ENCODE measurements at regions not wholly inside any gene's neighbourhood (a gene's known extent, or its start where the extent isn't known, plus 50 kb on each side); places are given as distances from the start of the nearest gene placed in this dataset.

DNA sequence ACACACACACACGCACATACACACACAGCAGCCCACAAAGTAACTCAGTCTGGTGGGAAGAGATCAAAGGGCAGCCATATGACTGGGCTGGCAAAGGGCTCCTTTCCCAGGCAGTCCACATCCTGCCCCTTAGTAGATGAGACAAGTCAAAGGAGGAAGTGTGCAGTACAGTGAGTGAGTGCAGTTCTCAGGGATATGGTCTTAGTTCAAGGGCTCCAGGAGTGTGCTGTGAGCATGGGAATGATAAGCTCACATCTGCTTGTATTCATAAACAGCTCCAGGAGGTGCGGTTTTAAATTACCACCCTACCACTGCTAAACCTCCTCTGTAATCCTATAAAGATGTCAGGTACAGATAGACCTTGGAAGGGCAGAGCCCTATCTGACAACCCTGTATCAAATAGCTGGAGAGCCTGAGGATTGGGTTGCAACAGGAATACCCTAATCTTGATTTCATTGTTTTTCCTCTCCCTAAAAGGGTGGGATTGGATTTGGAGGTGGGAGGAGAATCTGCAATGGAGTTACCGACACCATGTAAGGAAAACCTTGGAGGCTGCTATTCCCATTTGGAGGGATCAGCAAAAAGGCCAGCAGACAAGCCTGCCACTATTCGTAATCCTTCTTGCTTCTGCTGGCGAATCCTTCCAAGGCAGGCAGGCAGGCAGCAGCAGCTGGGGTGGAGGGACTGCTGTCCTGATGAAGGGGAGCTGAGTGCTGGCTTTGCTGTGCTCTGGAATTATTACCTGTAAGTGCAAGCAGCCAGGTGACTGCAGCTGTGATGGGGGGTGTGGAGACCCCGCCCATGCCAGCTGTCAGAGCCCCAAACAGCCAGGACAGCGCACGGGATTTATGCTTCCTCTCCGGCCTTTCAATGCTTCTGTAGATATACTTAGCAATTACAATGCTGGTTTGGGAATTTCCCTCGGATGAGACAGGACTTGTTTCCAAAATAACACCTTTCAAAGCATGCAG lies 342.7 kb downstream of the PRL start:
- no peak for DNase-seq

- DNase-seq, result no peak
Observed at GRCh38 chr6:21955053-21955595, 341.7 kb downstream of the PRL start.

DNA sequence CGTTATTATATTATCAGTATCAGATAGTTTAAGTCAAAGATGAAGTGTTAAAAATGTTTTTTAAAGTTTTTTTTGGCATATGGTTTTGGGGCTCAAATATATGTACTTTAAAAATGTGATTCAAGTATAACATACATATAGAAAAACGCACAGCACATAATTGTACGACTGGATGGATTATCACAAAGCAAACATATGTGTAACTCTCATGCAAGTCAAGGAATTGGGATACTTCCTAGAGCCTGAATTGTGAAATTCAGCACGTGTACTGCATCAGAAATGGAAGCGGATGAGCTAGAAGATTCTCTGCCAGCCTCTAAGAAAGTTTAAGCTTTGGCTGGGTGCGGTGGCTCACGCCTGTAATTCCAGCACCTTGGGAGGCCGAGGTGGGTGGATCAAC lies 340.9 kb downstream of the PRL start:
- DNase-seq, result no peak

DNA sequence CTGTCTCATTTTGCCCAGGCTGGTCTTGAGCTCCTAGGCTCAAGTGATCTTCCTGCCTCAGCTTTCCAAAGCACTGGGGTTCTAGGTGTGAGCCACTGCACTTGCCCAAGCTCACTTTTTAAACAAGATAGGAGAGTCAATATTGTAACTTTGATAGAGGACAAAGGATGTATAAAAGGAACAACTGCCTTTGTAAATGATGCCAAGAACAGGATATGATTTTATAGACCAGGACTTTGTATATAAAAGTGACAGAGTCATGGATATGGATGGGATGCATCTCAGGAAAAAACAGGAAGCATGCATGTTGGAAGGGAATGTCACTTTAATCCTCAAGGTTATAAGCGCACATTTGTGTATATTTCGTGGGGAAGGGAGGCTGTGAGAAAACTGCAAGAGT lies 338.4 kb downstream of the PRL start:
- no peak for DNase-seq

GRCh38 chr6:21961226-21961625 lies 335.6 kb downstream of the PRL start:
- no peak for DNase-seq

DNA sequence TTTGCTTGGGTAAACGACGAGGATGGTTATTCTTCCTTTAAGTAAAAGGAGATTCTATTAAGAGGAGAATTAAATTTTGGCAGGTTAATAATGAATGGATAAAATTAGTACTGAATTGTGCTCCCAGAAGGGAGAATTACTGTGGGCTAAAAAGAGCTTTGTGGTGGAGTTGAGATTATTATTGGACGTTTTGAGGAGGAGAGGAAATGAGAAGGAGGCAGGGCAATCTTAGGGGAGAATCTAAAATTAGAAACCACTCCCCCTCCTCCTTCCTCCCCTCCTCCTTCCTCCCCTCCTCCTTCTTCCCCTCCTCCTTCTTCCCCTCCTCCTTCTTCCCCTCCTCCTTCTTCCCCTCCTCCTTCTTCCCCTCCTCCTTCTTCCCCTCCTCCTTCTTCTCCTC lies 331.8 kb downstream of the PRL start:
- DNase-seq, result no peak

DNA sequence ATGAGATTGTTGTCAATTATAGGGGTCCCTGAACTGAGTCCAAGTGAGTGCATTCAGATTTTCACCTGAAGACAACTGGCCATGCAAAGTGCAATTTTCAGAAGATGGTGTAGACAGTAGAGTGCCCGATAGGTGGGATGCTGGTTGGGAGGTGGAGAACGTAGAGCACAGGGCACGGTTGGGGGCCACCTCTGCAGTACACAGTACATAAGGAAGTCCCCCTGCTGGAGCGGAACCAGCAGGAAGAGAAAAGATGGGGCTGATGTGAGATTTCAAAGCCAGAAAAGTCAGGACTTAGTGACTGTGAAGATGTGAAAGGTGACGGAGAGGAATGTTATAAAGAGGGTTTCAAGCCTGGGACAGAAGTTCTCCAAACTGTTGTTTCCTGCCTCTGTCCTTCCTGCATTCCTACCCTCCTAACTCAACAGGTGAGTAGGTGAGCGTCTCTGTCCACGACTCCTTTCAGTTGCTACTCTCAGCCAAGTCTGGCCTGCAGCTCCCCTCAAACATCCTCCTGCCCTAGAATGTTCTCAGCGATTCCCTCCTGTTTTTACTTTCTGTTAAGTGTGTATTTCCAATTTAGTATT lies 330.8 kb downstream of the PRL start:
- no peak for DNase-seq

GRCh38 chr6:21967056-21967974 lies 329.5 kb downstream of the PRL start:
- DNase-seq, result no peak

DNA sequence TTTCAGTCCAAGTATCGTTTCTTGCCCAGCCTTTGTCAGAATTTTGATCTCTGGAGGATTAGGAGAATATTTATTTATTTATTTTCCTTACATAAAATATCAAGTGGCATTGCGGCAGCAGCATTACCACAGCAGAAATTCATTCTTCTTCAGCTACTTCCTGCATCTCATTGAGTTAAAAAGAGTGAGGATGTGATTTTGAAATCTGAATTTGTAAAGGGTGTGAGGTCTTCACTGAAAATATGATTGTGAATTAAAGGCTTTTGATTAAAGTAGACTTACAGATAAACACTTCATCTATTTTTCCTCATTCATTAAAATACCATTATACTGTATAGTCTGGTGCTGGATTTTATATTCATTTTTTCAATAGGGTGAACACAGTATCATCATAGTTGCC lies 328.4 kb downstream of the PRL start:
- no peak for DNase-seq

DNA sequence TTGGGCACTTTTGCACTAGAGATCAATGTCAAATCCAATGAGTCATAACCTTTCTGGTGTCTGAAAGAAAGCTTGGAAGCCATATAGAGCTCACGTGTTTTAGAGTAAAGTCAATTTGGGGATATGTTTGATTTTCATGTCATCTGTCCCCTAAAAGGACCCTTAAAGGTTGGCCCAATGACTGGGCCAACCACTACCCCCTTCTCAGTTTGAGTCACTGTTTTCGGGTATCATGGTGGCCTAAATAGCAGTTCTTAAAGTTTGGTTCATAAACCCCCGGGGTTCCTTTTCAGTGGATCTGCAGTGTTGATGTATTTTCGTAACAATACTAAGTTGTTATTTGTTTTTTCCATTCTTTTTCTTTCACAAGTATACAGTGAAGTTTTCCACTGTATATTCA lies 327.6 kb downstream of the PRL start:
- DNase-seq, result no peak

GRCh38 chr6:21970569-21971300 lies 326.1 kb downstream of the PRL start:
- no peak for DNase-seq

- DNase-seq, result no peak
Observed at GRCh38 chr6:21971541-21971940, 325.3 kb downstream of the PRL start.

DNA sequence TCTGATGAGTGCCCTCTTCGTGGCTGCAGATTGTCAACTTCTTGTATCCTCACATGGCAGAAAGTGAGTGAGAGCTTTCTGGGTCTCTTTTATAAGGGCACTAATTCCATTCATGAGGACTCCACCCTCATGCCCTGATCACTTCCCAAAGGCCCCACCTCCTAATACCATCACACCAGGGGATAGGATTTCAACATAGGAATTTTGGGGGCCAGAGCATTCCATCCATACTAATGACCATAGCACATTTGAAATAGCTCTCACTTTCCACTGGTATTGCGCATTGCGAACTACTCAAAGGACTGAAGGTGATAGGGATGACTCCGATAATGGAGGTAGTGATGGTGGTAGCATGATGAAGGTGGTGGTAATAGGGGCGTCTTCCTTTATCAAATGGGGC lies 324.3 kb downstream of the PRL start:
- DNase-seq, result no peak

DNA sequence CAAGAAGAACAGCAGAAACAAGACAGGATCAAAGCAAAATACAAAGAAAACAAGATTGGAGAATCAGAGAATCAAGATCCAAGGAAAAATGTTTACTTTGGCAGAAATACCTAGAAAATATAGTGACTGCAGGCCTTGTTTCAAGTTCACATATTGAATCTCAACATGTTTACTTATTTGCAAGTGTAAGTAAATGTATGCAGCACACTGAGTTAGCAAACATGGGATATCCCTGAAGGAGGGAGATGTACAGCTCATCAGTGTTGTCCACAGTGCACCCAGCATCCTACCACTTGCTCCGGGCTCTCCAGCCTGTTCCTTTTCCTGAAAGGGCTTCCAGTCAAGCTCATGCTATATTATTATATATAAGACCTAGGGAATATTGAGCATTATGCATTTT lies 319.5 kb downstream of the PRL start:
- no peak for DNase-seq

DNA sequence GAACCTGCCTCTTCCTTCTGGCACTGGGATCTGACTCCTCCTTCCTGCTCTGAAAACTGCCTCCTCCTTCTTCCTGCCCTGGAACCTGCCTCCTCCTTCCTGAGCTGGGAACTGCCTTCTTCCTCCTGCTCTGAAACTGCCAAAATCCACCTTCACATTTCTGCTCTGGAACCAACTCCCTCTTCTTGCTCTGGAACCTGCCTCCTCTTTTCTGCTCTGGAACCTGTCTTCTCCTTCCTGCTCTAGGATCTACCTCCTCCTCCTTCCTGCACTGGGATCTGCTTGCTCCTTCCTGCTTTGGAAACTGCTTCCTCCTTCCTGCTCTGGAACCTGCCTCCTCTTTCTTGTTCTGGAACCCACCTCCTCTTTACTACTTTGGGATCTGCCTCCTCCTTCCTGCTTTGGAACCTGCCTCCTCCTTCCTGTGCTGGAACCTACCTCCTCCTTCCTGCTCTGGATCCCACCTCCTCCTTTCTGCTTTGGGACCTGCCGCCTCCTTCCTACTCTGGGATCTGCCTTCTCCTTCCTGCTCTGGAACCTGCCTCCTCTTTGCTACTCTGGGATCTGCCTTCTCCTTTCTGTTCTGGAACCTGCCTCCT lies 315.5 kb downstream of the PRL start:
- DNase-seq, result no peak

GRCh38 chr6:21984135-21984534 lies 312.7 kb downstream of the PRL start:
- no peak for DNase-seq

DNA sequence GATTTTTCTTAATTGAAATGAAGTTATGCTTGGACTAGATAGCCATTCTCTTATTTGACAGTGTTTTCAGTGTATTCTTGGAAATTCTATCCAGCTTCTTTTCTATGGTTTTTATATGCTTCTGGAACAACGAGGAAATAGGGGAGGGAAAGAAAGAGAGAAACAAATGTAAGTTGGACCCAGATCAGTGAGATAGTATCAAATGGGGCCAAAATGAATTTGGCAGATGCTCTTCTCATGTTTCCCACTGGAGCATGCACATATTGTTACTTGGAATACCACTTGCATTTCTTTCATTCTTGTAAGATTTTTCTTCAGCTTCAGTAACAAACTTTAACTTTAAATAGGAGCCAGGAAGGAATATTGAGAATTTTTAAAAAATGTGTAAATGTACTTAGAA lies 312.3 kb downstream of the PRL start:
- no peak for DNase-seq

DNA sequence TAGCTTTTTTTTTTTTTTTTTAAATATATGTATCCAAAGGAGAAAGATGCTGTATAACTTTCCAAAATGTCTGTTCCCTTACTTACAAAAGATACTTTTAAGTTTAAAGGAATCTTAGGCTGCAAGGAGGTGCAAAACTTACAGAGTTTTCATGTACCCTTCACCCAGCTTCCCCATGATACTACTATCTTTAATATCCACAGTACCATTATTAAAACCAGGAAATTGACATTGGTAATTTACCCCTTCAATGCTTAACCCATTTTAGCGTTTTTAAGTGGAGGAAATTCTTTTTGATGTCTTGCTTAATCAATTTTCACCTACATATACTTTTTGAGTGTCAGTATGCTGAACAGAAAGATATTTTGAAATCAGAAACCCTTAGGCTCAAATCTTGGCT lies 310.9 kb downstream of the PRL start:
- no peak for DNase-seq

DNA sequence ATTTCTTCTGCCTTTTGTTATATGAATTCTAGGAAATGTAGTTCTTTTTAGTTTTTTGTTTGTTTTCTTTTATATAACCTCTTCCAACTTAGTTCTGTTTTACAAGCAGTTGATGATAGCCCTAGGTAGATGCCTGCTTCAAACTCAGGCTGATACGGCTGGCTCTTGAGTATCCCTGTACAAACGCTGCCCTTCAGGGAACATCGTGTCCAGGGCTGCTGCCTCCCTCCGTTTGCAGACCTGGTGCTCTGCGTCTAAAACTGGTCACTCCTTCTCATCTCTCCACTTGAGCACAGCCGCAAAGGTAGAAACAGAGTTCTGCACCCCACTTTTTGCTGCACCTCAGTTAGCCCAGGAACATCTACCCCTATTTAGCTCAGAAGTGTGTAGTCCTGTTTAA lies 310.1 kb downstream of the PRL start:
- DNase-seq, result no peak

GRCh38 chr6:21987501-21987957 lies 309.3 kb downstream of the PRL start:
- DNase-seq, result peak in 8 of 56 donors; percentile 1 to 21 (median 8)

Measured in nucleus accumbens (tissue), 56 donors.